ENCODE measurements at regions not wholly inside any gene's neighbourhood (a gene's known extent, or its start where the extent isn't known, plus 50 kb on each side); places are given as distances from the start of the nearest gene placed in this dataset.

DNA sequence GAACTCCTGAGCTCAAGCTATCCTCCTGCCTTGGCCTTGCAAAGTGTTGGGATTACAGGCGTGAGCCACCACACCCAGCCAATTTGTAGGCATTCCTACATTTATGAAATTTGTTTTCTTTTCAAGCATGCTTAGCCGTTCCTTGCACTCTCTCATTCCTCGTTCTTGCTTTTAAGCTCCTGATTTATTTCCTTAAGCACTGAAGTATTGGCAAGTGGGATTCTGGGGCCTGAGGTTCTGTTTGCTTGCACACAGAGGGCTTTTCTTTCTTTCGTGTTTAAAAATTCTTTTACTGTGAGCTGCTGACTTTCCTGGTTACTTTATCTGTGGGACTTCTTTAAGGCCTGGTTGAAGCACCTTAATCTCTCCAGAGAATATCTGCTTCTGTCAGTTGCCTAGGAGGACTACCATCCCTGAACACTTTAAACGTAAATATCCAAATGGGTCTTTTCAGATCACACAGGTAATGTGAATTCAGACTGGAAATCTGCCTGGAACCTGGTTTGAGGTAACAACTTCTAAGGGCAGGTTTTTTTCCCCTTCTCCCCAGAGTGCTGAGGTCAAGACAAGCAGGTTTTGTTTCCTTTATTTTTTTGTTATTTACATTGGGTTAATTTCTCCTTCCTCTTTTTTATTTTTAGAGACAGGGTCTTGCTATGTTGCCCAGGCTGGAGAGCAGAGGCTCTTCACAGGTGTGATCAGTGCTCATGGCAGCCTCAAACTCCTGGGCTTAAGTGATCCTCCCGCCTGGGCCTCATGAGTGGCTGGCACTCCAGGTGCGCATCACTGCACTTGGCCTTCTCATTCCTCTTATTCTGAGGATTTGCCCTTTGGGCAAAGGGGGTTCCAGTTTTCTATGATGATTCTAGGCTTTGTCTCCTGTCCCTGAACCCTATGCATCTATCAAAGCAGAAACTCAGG, 102.9 kb downstream of the PFKFB3 start:
- H3K27ac ChIP-seq, result no peak overlapping the region
- no peak overlapping the region for H3K4me3 ChIP-seq

DNA sequence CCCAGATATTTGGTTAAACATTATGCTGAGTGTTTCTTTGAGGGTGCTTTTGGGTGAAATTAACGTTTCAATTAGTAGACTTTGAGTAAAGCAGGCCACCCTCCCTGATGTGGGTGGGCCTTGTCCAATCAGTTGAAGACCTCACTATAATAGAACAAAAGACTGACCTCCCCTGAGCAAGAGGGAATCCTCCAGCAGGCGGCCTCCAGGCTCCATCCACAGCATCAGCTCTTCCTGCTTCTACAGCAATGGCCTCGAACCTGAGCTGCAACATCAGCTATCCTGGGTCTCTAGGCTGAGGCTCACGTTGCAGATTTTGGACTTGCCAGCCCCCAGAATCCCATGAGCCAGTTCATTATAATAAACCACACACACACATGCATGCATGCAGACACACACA, 104.2 kb downstream of the PFKFB3 start:
- Histone ChIP-seq H3K27ac (no peak overlapping the region), H3K4me3 (no peak overlapping the region)

GRCh38 chr10:6309816-6310215, 107.1 kb downstream of the PFKFB3 start:
- Histone ChIP-seq H3K4me3 (no peak overlapping the region), H3K27ac (no peak overlapping the region)

- H3K4me3 ChIP-seq, result no peak overlapping the region
- H3K27ac ChIP-seq, result no peak overlapping the region
Measured at GRCh38 chr10:6310977-6311376, 108.2 kb downstream of the PFKFB3 start.

GRCh38 chr10:6311700-6312330, 109.1 kb downstream of the PFKFB3 start:
- Histone ChIP-seq H3K4me3 (no peak overlapping the region), H3K27ac (no peak overlapping the region)

- H3K27ac ChIP-seq, result no peak overlapping the region
- no peak overlapping the region for H3K4me3 ChIP-seq
Measured at GRCh38 chr10:6312636-6313035, 109.9 kb downstream of the PFKFB3 start.

- Histone ChIP-seq H3K27ac (no peak overlapping the region), H3K4me3 (no peak overlapping the region)
Measured at GRCh38 chr10:6313111-6313895, 110.6 kb downstream of the PFKFB3 start.

DNA sequence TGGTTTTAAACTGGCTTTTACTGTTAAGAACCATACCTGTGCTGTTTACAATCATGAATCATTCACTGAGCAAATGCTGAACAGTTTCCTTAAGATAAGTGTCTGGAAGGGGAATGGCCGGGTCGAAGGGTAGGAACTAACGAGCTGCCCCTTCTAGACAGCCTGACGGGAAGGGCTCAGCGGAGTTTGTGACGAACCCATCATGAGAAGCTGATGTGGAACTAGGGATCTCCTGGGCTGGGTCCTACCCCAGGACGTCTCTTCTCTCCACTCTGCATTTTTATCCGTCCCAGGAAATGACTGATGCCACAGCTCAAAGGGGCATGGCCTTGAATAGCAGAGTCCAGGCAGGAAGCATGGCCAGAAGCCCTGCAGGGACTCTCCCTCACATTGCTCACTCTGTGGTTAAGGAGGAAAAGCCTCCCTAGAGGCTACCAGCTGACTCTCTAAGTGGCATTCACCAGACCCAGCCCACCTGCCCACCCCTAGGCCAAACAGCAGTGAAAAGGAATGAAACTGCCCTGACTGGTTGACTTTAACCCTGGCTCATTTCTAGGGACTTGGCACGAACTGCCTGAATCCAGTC, 112.0 kb downstream of the PFKFB3 start:
- Histone ChIP-seq H3K4me3 (no peak overlapping the region), H3K27ac (no peak overlapping the region)

GRCh38 chr10:6319119-6319518, 116.4 kb downstream of the PFKFB3 start:
- H3K4me3 ChIP-seq, result no peak overlapping the region
- no peak overlapping the region for H3K27ac ChIP-seq

- no peak overlapping the region for H3K27ac ChIP-seq
- no peak overlapping the region for H3K4me3 ChIP-seq
Measured at GRCh38 chr10:6320320-6321010, 117.7 kb downstream of the PFKFB3 start.

GRCh38 chr10:6321880-6322279, 119.1 kb downstream of the PFKFB3 start:
- Histone ChIP-seq H3K4me3 (no peak overlapping the region), H3K27ac (no peak overlapping the region)

DNA sequence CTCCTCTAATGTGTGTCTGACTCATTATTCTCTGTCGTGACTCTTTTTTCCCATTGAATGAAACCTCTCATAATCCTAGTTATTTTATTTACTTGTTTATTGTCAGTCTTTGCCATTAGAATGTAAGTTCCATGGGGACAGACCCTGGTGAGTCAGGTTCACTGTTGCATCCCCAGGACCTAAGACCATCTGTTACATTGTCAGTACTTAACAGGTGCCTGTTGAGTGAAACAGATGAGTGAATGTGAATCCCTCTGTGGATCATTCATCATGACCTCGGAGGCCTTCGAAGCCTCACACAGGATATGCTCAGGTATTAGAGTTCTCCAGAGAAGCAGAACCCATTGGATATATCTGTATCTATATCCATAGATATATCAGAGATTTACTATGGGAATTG, 120.1 kb downstream of the PFKFB3 start:
- Histone ChIP-seq H3K27ac (no peak overlapping the region), H3K4me3 (no peak overlapping the region)

GRCh38 chr10:6327961-6328698, 125.4 kb downstream of the PFKFB3 start:
- peak overlapping the region in 6 of 21 experiments; percentile 8 to 63 (median 16) for H3K27ac ChIP-seq
- no peak overlapping the region for H3K4me3 ChIP-seq

- peak overlapping the region in 5 of 21 experiments; percentile 8 to 63 (median 21) for H3K27ac ChIP-seq
- no peak overlapping the region for H3K4me3 ChIP-seq
Measured at GRCh38 chr10:6328699-6329423, 126.1 kb downstream of the PFKFB3 start.

DNA sequence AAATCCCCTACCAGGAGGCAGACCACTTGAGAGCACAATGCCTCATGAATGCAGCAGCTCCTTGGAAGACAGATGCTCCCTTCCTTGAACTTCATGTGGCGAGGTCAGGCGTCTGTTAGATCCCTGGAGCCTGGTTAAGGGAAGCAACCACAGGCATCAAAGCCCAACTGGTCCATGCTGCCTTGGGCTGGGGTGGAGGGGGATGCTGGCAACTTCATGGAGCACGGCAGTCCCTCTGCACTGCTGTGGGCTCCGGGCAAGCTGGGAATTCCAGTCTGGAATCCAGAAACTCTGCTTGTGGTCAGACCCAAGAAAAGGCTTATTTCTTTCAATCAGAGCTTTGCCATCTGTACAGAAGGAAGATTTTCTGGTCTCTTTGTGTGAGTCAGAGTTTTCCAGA, 130.4 kb downstream of the PFKFB3 start:
- H3K4me3 ChIP-seq, result no peak overlapping the region
- no peak overlapping the region for H3K27ac ChIP-seq

DNA sequence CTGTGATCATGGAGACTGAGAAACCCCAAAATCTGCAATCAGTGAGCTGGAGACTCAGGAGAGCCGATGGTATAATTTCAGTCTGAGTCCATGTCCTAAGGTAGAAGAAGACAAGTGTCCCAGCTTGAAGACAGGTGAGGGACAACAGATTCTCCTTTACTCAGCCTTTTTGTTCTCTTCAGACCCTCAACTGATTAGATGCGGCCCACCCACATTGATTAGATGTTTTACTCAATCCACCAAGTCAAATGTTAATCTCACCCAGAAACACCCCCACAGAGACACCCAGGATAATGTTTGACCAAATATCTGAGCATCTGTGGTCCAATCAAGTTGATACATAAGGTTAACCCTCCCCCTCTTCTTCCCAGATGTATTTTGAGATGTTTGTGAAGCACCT, 131.2 kb downstream of the PFKFB3 start:
- Histone ChIP-seq H3K27ac (no peak overlapping the region), H3K4me3 (no peak overlapping the region)

DNA sequence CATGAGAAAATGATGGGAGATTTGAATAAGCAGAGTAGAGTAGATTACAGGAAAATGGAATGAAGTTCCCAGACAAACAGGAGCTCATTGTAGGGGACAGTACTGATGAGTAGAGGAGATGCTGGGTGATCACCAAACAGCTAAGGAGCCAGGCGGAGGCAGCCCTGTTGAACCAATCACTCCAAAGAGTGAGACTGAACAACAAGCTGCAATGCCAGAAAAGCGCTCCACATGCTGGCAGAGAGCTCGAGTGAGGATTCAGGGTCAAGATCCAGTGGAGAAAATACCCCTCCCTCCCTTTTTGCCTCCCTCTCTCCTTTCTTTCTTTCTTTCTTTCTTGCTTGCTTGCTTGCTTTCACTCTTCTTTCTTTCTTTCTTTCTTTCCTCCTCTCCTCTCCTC, 133.3 kb downstream of the PFKFB3 start:
- H3K4me3 ChIP-seq, result no peak overlapping the region

DNA sequence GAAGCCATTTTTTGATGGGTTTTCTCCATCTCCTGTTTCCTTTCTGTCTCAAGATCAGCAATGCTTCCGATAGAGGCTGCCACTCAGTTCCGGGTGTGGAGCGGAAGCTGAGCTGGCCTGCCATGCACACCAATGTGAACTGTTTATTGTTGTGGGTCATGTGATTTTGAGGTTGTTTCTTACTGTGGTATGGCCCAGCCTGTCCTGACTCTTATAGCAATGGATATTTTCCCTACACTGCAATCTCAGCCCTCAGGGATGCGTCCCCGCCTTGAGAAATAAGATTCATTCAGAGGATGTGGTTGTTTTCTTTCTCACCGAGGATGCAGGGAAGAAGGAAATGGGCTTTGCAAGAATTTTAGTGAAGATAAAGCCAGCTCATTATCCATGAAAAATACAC, 134.7 kb downstream of the PFKFB3 start:
- Histone ChIP-seq H3K4me3 (no peak overlapping the region), H3K27ac (no peak overlapping the region)

More for the DNA sequence above, 133.3 kb downstream of the PFKFB3 start:
- no peak overlapping the region for H3K27ac ChIP-seq

Measured in skin epidermis (tissue), 12 donors.